SK-N-SH (cell line): ENCODE measurements at regions not wholly inside any gene's neighbourhood (a gene's known extent, or its start where the extent isn't known, plus 50 kb on each side); places are given as distances from the start of the nearest gene placed in this dataset.

Experiments
- CTCF ChIA-PET: fragments of 300-600, 350-600 bp; formaldehyde crosslinking; extraction: SDS; loops from one replicate; lab custom pipeline; 2021; lab: Yijun Ruan, JAX
- POLR2A ChIA-PET: fragments of 350-600 bp; sonication (Branson Sonifier 250); formaldehyde crosslinking; extraction: SDS; loops from one replicate; lab custom pipeline; 2020; ENCODE audit warnings: antibody characterized with exemption, inconsistent platforms; lab: Yijun Ruan, JAX
- DNase-seq: peaks from one replicate; pipeline ENCODE4 v3.0.0; 2012
- H2AFZ ChIP-seq: fragments of 200-600 bp; sonication (generic); 2 replicates; pipeline ENCODE4 v1.8.1; 2016; ENCODE audit warnings: antibody characterized with exemption, mild to moderate bottlenecking, low read depth
- H3F3A ChIP-seq: fragments of 200-600 bp; sonication (generic); replicated peaks from 2 replicates; pipeline ENCODE3; 2016; ENCODE audit warnings: antibody characterized with exemption, mild to moderate bottlenecking; ENCODE audit not compliant: insufficient read depth
- H3K27ac ChIP-seq, 2 experiments: fragments of 200-500 bp in 1 of 2; fragments of 200-600 bp in 1 of 2; sonication (Bioruptor generic) in 1 of 2; sonication (generic), shearing (Covaris generic) in 1 of 2; 2 replicates each; pipeline versions ENCODE4 v1.5.1 to v1.6.1; 2014 to 2016; ENCODE audit warnings: low read depth in 2 of 2, inconsistent platforms in 1 of 2, low read length in 1 of 2, mild to moderate bottlenecking in 1 of 2, mixed read lengths in 1 of 2
- H3K27me3 ChIP-seq: fragments of 200-600 bp; sonication (generic), shearing (Covaris generic); 2 replicates; pipeline ENCODE4 v1.6.1; 2016; ENCODE audit warnings: mixed run types; ENCODE audit not compliant: insufficient read depth
- H3K36me3 ChIP-seq, 2 experiments: fragments of 200-500 bp in 1 of 2; fragments of 200-600 bp in 1 of 2; sonication (Bioruptor generic) in 1 of 2; sonication (generic) in 1 of 2; replicated peaks in 1 of 2; 2 replicates each; pipeline versions ENCODE3 to v1.5.1; 2014 to 2016; ENCODE audit warnings: low read length in 1 of 2, mild to moderate bottlenecking in 1 of 2; ENCODE audit not compliant: insufficient read depth in 2 of 2, control insufficient read depth in 1 of 2
- H3K4me1 ChIP-seq, 2 experiments: fragments of 200-500 bp in 1 of 2; fragments of 200-600 bp in 1 of 2; sonication (Bioruptor generic) in 1 of 2; sonication (generic), shearing (Covaris generic) in 1 of 2; 2 replicates each; pipeline versions ENCODE4 v1.5.1 to v1.6.1; 2014 to 2016; ENCODE audit warnings: low read depth in 1 of 2, low read length in 1 of 2, mixed run types in 1 of 2; ENCODE audit not compliant: insufficient read depth in 2 of 2, control insufficient read depth in 1 of 2
- H3K4me2 ChIP-seq: fragments of 200-600 bp; sonication (generic), shearing (Covaris generic); 2 replicates; pipeline ENCODE4 v1.6.1; 2017; ENCODE audit warnings: mixed run types
- H3K4me3 ChIP-seq, 2 experiments: fragments of 200-500 bp in 1 of 2; fragments of 200-600 bp in 1 of 2; sonication (Bioruptor generic) in 1 of 2; sonication (generic), shearing (Covaris generic) in 1 of 2; 2 replicates each; pipeline versions ENCODE4 v1.5.1 to v1.8.1; 2014 to 2016; ENCODE audit warnings: low read depth in 2 of 2, inconsistent platforms in 1 of 2, low read length in 1 of 2, mild to moderate bottlenecking in 1 of 2, mixed read lengths in 1 of 2, moderate library complexity in 1 of 2
- H3K79me2 ChIP-seq: fragments of 200-600 bp; sonication (generic); 2 replicates; pipeline ENCODE4 v1.8.1; 2017; ENCODE audit warnings: mild to moderate bottlenecking; ENCODE audit not compliant: insufficient read depth
- H3K9ac ChIP-seq: fragments of 200-600 bp; sonication (generic); 2 replicates; pipeline ENCODE4 v1.6.1; 2017; ENCODE audit warnings: mixed run types
- H3K9me2 ChIP-seq: fragments of 200-600 bp; sonication (generic); 2 replicates; pipeline ENCODE4 v1.6.1; 2017; ENCODE audit warnings: mixed run types
- H3K9me3 ChIP-seq: fragments of 200-600 bp; sonication (generic); 2 replicates; pipeline ENCODE4 v1.6.1; 2017; ENCODE audit warnings: mixed run types, mild to moderate bottlenecking, moderate library complexity
- H4K20me1 ChIP-seq: fragments of 200-600 bp; sonication (generic); 2 replicates; pipeline ENCODE4 v1.6.1; 2017; ENCODE audit warnings: mild to moderate bottlenecking, mixed run types; ENCODE audit not compliant: insufficient read depth
- GATA2 ChIP-seq: sonication (generic); formaldehyde crosslinking; IDR thresholded peaks from 2 replicates; pipeline ENCODE4 v1.5.0; 2020; ENCODE audit warnings: mild to moderate bottlenecking, missing genetic modification reagents
- RFX5 ChIP-seq: IDR thresholded peaks from 2 replicates; pipeline ENCODE4 v1.6.1; 2012; ENCODE audit warnings: mild to moderate bottlenecking, improper control_type of control experiment, low read length
- RXRA ChIP-seq: IDR thresholded peaks from 2 replicates; pipeline ENCODE4 v1.4.0; 2012; ENCODE audit warnings: low read depth, mild to moderate bottlenecking, borderline replicate concordance
- TEAD4 ChIP-seq: IDR thresholded peaks from 2 replicates; pipeline ENCODE4 v1.4.0; 2012; ENCODE audit warnings: mild to moderate bottlenecking, borderline replicate concordance; ENCODE audit not compliant: insufficient read depth
- WGBS: methylation state at CpG from one replicate; pipeline ENCODE4 v1.1.6; 2017; ENCODE audit warnings: low lambda C conversion rate; 5-methylcytosine and 5-hydroxymethylcytosine counted together
- TF ChIP-seq, protein P1 (sequence below): IDR thresholded peaks from 2 replicates; pipeline ENCODE4 v1.4.0; 2012; ENCODE audit warnings: low read depth
- TF ChIP-seq, protein P2 (sequence below): IDR thresholded peaks from 2 replicates; pipeline ENCODE4 v1.4.0; 2012; ENCODE audit warnings: low read depth, borderline replicate concordance
- TF ChIP-seq, protein P3 (sequence below): IDR thresholded peaks from 2 replicates; pipeline ENCODE4 v1.4.0; 2012; ENCODE audit warnings: low read depth, borderline replicate concordance
- TF ChIP-seq, protein P4 (sequence below): IDR thresholded peaks from 2 replicates; pipeline ENCODE4; 2012
- TF ChIP-seq, protein P5 (sequence below): fragments of 150-350 bp; IDR thresholded peaks from 2 replicates; pipeline ENCODE4 v1.6.1; 2017; ENCODE audit warnings: antibody characterized with exemption, low read length, low read depth, borderline replicate concordance

DNA sequence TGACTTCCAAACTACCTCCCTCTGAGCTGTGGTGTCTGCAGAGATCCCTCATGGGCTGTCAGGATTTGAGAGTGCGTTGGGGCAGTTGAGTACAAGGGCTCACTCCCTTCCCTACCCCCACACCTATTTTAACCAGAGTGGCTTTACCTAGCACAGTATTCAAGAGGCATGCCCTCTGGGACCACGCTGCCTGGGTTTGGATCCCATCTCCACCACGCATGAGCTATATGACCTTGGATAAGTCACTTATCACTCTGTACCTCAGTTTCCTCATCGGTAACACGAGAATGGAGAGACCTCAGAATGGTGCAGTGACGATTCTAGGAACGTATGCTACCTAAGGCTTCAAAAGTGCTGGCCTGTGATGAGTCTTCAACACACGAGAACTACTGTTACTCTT is 147.3 kb upstream of the WNT4 start:
- no peaks in the 10 kb centered on the region for H3K79me2 ChIP-seq
- H3K4me2 ChIP-seq, result no peak overlapping the region
- POLR2A ChIA-PET, result no interaction called here
- H3K9me2 ChIP-seq, result no peaks in the 10 kb centered on the region
- H3K27ac ChIP-seq, result no peak overlapping the region
- H3K9ac ChIP-seq, result no peak overlapping the region
- peaks cover 16% of the 10 kb centered on the region; the same call in 1 of the 2 replicates for H3K27me3 ChIP-seq
- H3K36me3 ChIP-seq, result no peaks in the 10 kb centered on the region
- no peaks in the 10 kb centered on the region for H3F3A ChIP-seq
- TF ChIP-seq, protein P1, sequence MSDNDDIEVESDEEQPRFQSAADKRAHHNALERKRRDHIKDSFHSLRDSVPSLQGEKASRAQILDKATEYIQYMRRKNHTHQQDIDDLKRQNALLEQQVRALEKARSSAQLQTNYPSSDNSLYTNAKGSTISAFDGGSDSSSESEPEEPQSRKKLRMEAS, result no peak
- TF ChIP-seq GATA2 (CRISPR knock-in tag) (no peak), TEAD4 (no peak), RXRA (no peak)
- TF ChIP-seq, protein P2, sequence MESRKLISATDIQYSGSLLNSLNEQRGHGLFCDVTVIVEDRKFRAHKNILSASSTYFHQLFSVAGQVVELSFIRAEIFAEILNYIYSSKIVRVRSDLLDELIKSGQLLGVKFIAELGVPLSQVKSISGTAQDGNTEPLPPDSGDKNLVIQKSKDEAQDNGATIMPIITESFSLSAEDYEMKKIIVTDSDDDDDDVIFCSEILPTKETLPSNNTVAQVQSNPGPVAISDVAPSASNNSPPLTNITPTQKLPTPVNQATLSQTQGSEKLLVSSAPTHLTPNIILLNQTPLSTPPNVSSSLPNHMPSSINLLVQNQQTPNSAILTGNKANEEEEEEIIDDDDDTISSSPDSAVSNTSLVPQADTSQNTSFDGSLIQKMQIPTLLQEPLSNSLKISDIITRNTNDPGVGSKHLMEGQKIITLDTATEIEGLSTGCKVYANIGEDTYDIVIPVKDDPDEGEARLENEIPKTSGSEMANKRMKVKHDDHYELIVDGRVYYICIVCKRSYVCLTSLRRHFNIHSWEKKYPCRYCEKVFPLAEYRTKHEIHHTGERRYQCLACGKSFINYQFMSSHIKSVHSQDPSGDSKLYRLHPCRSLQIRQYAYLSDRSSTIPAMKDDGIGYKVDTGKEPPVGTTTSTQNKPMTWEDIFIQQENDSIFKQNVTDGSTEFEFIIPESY, result no peak
- TF ChIP-seq, protein P3, sequence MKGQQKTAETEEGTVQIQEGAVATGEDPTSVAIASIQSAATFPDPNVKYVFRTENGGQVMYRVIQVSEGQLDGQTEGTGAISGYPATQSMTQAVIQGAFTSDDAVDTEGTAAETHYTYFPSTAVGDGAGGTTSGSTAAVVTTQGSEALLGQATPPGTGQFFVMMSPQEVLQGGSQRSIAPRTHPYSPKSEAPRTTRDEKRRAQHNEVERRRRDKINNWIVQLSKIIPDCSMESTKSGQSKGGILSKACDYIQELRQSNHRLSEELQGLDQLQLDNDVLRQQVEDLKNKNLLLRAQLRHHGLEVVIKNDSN, result no peak
- TF ChIP-seq, protein P4, sequence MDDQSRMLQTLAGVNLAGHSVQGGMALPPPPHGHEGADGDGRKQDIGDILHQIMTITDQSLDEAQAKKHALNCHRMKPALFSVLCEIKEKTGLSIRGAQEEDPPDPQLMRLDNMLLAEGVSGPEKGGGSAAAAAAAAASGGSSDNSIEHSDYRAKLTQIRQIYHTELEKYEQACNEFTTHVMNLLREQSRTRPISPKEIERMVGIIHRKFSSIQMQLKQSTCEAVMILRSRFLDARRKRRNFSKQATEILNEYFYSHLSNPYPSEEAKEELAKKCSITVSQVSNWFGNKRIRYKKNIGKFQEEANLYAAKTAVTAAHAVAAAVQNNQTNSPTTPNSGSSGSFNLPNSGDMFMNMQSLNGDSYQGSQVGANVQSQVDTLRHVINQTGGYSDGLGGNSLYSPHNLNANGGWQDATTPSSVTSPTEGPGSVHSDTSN, result no peak
- TF ChIP-seq, all 33 proteins: peak for 0
- no peak for DNase-seq
- H3K4me3 ChIP-seq, result no peak overlapping the region
- H2AFZ ChIP-seq, result no peak overlapping the region
- H3K4me1 ChIP-seq, result peaks cover 0 to 5% of the 10 kb centered on the region in 2 experiments; a peak in 1 of 4 replicates
- WGBS, result 43% methylated on average over 7 of the region's 8 CpGs
- H4K20me1 ChIP-seq, result no peaks in the 10 kb centered on the region
- H3K9me3 ChIP-seq, result no peaks in the 10 kb centered on the region
- CTCF ChIA-PET, result interaction anchor here (1.0 to 5.3 kb wide), 2 partner anchors 8 to 14 kb away, joined by 3 to 41 read pairs; no protein-coding TSS in a partner anchor

DNA sequence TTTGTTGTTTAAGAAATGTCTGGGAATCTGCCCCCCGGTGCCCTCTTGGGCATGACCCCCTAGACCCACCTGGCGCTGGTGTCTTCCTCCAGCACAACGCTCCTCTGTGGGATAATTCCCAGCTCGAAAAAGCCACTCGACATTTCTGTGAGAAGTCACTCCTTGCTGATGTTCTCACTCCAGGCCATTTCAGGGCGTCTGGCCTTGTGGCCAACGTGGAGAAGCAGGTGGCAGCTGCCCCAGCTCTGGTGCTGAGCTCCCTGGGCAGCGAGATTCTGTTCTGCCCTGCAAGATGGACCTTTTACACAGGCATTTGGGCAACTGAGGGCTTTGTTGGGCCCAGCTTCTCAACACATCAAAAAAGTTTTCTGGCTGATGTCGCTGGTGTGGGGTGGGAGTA is 147.7 kb upstream of the WNT4 start:
- Histone ChIP-seq H3K4me1 (peaks cover 0 to 5% of the 10 kb centered on the region in 2 experiments; a peak in 1 of 4 replicates), H3K9me2 (no peaks in the 10 kb centered on the region), H3K27me3 (peaks cover 16% of the 10 kb centered on the region; the same call in 1 of the 2 replicates), H2AFZ (no peak overlapping the region), H3K79me2 (no peaks in the 10 kb centered on the region), H3K4me2 (no peak overlapping the region), H3K9ac (no peak overlapping the region), H3K36me3 (no peaks in the 10 kb centered on the region), H3F3A (no peaks in the 10 kb centered on the region), H3K27ac (no peak overlapping the region), H4K20me1 (no peaks in the 10 kb centered on the region), H3K4me3 (no peak overlapping the region), H3K9me3 (no peaks in the 10 kb centered on the region)
- ChIA-PET POLR2A (no interaction called here), CTCF (interaction anchor here (1.0 to 5.3 kb wide), 2 partner anchors 14 to 126 kb away, joined by 3 to 41 read pairs; no protein-coding TSS in a partner anchor)
- no peak for DNase-seq
- TF ChIP-seq RXRA (no peak), RFX5 (no peak)
- TF ChIP-seq, protein P5, sequence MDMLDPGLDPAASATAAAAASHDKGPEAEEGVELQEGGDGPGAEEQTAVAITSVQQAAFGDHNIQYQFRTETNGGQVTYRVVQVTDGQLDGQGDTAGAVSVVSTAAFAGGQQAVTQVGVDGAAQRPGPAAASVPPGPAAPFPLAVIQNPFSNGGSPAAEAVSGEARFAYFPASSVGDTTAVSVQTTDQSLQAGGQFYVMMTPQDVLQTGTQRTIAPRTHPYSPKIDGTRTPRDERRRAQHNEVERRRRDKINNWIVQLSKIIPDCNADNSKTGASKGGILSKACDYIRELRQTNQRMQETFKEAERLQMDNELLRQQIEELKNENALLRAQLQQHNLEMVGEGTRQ, result no peak
- 66% methylated on average over 6 of the region's 9 CpGs for WGBS
